Tibial nerve (tissue), 4 donors: ENCODE measurements at regions not wholly inside any gene's neighbourhood (a gene's known extent, or its start where the extent isn't known, plus 50 kb on each side); places are given as distances from the start of the nearest gene placed in this dataset.

ENCODE experiments used
- DNase-seq, 2 donors: peaks; one replicate each; pipeline ENCODE4 v3.0.0-alpha.2; 2019; ENCODE audit warnings: low spot score in 2 of 2
- H3K27ac ChIP-seq, 4 donors: fragments of 200-600 bp; sonication (generic) in 3 of 4; one replicate each; pipeline ENCODE4 v1.5.1; 2017 to 2019; ENCODE audit warnings: mild to moderate bottlenecking in 1 of 4
- H3K27me3 ChIP-seq, 2 donors: fragments of 200-600 bp; sonication (generic) in 1 of 2; one replicate each; pipeline versions ENCODE4 v1.5.1 to v1.6.0; 2017 to 2019
- H3K36me3 ChIP-seq, 3 donors: fragments of 200-600 bp; sonication (generic); one replicate each; pipeline ENCODE4 v1.5.1; 2018 to 2019
- H3K4me1 ChIP-seq, 4 donors: fragments of 200-600 bp; sonication (generic) in 3 of 4; one replicate each; pipeline ENCODE4 v1.5.1; 2017 to 2019
- H3K4me3 ChIP-seq, 4 donors: fragments of 200-600 bp; sonication (generic) in 3 of 4; one replicate each; pipeline ENCODE4 v1.5.1; 2017 to 2019; ENCODE audit warnings: mild to moderate bottlenecking in 1 of 4, moderate library complexity in 1 of 4
- H3K9me3 ChIP-seq, 4 donors: fragments of 200-600 bp; sonication (generic) in 3 of 4; one replicate each; pipeline ENCODE4 v1.5.1; 2017 to 2019
- CTCF ChIP-seq, 5 experiments: fragments of 200-600 bp in 3 of 5; fragments of 450-650 bp in 2 of 5; sonication (generic) in 3 of 5; IDR thresholded peaks; one replicate each; pipeline ENCODE4 v1.5.1; 2016 to 2019; ENCODE audit warnings: antibody characterized with exemption in 5 of 5, mild to moderate bottlenecking in 3 of 5, moderate library complexity in 2 of 5
- EP300 ChIP-seq, 2 donors: sonication (generic); formaldehyde crosslinking; IDR thresholded peaks; one replicate each; pipeline ENCODE4 v1.6.1; 2017; ENCODE audit warnings: antibody characterized with exemption in 2 of 2, mild to moderate bottlenecking in 1 of 2
- POLR2A ChIP-seq, 2 donors: fragments of 450-650 bp; IDR thresholded peaks; one replicate each; pipeline ENCODE4 v1.6.1; 2017; ENCODE audit warnings: antibody characterized with exemption in 2 of 2, mild to moderate bottlenecking in 2 of 2, moderate library complexity in 2 of 2
- WGBS, 2 donors: methylation state at CpG; one replicate each; pipeline ENCODE4 v1.1.5; 2018; 5-methylcytosine and 5-hydroxymethylcytosine counted together

- no peaks in the 10 kb centered on the region for H3K4me1 ChIP-seq
- no peak overlapping the region for H3K27ac ChIP-seq
- no peak for TF ChIP-seq EP300 (IDR thresholded peaks at IDR 0.05)
- TF ChIP-seq POLR2A (IDR thresholded peaks at IDR 0.05), result no peak
- no peak for TF ChIP-seq CTCF (IDR thresholded peaks at IDR 0.05)
- H3K4me3 ChIP-seq, result no peak overlapping the region
- H3K36me3 ChIP-seq, result no peaks in the 10 kb centered on the region
- DNase-seq, result no peak
- H3K27me3 ChIP-seq, result no peaks in the 10 kb centered on the region
- H3K9me3 ChIP-seq, result no peaks in the 10 kb centered on the region
- WGBS, 2 donors, result 41 to 72% methylated on average over 3 of the region's 3 CpGs
Observed at GRCh38 chr4:179626687-179627086, 2184.4 kb upstream of the AGA start.

- no peak for TF ChIP-seq EP300 (IDR thresholded peaks at IDR 0.05)
- no peak for TF ChIP-seq CTCF (IDR thresholded peaks at IDR 0.05)
- no peak for TF ChIP-seq POLR2A (IDR thresholded peaks at IDR 0.05)
- no peak for DNase-seq
- no peaks in the 10 kb centered on the region for H3K4me1 ChIP-seq
- H3K27me3 ChIP-seq, result no peaks in the 10 kb centered on the region
- no peak overlapping the region for H3K27ac ChIP-seq
- H3K4me3 ChIP-seq, result no peak overlapping the region
- no peaks in the 10 kb centered on the region for H3K9me3 ChIP-seq
- H3K36me3 ChIP-seq, result no peaks in the 10 kb centered on the region
Observed at GRCh38 chr4:179631321-179631720, 2189.1 kb upstream of the AGA start.

- WGBS, 2 donors, result 79 to 82% methylated on average over 3 of the region's 3 CpGs
- H3K4me3 ChIP-seq, result no peak overlapping the region
- no peaks in the 10 kb centered on the region for H3K36me3 ChIP-seq
- no peaks in the 10 kb centered on the region for H3K27me3 ChIP-seq
- no peaks in the 10 kb centered on the region for H3K9me3 ChIP-seq
- DNase-seq, result no peak
- H3K27ac ChIP-seq, result no peak overlapping the region
- no peaks in the 10 kb centered on the region for H3K4me1 ChIP-seq
- TF ChIP-seq POLR2A (IDR thresholded peaks at IDR 0.05), result no peak
Observed at GRCh38 chr4:179634862-179635261, 2192.6 kb upstream of the AGA start.

GRCh38 chr4:179662522-179662921 is 2220.3 kb upstream of the AGA start:
- Histone ChIP-seq H3K4me3 (no peak overlapping the region), H3K36me3 (no peaks in the 10 kb centered on the region), H3K9me3 (peaks cover 0 to 6% (median 0%) of the 10 kb centered on the region in 4 donors), H3K27ac (no peak overlapping the region), H3K27me3 (no peaks in the 10 kb centered on the region), H3K4me1 (no peaks in the 10 kb centered on the region)
- DNase-seq, result no peak
- no peak for TF ChIP-seq EP300 (IDR thresholded peaks at IDR 0.05)
- no peak for TF ChIP-seq POLR2A (IDR thresholded peaks at IDR 0.05)
- no peak for TF ChIP-seq CTCF (IDR thresholded peaks at IDR 0.05)

GRCh38 chr4:179663641-179664429 is 2221.6 kb upstream of the AGA start:
- DNase-seq, result no peak
- H3K9me3 ChIP-seq, result peaks cover 0 to 6% (median 0%) of the 10 kb centered on the region in 4 donors
- no peak overlapping the region for H3K4me3 ChIP-seq
- H3K27me3 ChIP-seq, result no peaks in the 10 kb centered on the region
- no peaks in the 10 kb centered on the region for H3K36me3 ChIP-seq
- 89 to 90% methylated on average over 6 of the region's 6 CpGs for WGBS, 2 donors
- no peak overlapping the region for H3K27ac ChIP-seq
- no peaks in the 10 kb centered on the region for H3K4me1 ChIP-seq
- TF ChIP-seq EP300 (IDR thresholded peaks at IDR 0.05), result no peak

GRCh38 chr4:179664430-179665027 is 2222.3 kb upstream of the AGA start:
- no peak for TF ChIP-seq POLR2A (IDR thresholded peaks at IDR 0.05)
- Histone ChIP-seq H3K4me1 (no peaks in the 10 kb centered on the region), H3K9me3 (peaks cover 0 to 6% (median 0%) of the 10 kb centered on the region in 4 donors), H3K4me3 (no peak overlapping the region), H3K27ac (no peak overlapping the region), H3K27me3 (no peaks in the 10 kb centered on the region), H3K36me3 (no peaks in the 10 kb centered on the region)
- WGBS, 2 donors, result 86 to 93% methylated on average over 9 of the region's 9 CpGs
- DNase-seq, result no peak
